ENCODE measurements at regions not wholly inside any gene's neighbourhood (a gene's known extent, or its start where the extent isn't known, plus 50 kb on each side); places are given as distances from the start of the nearest gene placed in this dataset.
A peak's percentile ranks its signal among the peaks of the same experiment; 100 is the strongest.

- ATAC-seq (peak; percentile 60), DNase-seq (ENCODE audit: low spot score) (peak; percentile 30)
Measured at GRCh38 chr4:107148904-107149303, 112.8 kb upstream of the DKK2 start.

More at GRCh38 chr4:107148904-107149303, 112.8 kb upstream of the DKK2 start:
- Histone ChIP-seq H4K20me1 (replicated peaks; ENCODE audit: insufficient read depth) (no peaks in the 10 kb centered on the region), H3K4me2 (no peak overlapping the region), H3K27ac (ENCODE audit: low read depth) (no peak overlapping the region), H3K36me3 (ENCODE audit: insufficient read depth) (no peaks in the 10 kb centered on the region), H3K4me3 (no peak overlapping the region), H3F3A (replicated peaks; ENCODE audit: low read depth) (no peaks in the 10 kb centered on the region), H3K4me1 (ENCODE audit: insufficient read depth) (peaks cover 14% of the 10 kb centered on the region; the same call in 1 of the 2 replicates), H3K27me3 (ENCODE audit: insufficient read depth) (no peaks in the 10 kb centered on the region), H3K9me2 (ENCODE audit: insufficient read depth) (no peaks in the 10 kb centered on the region), H3K79me2 (replicated peaks; ENCODE audit: insufficient read depth) (no peaks in the 10 kb centered on the region), H2AFZ (peak overlapping the region; percentile 19; the same call in 1 of the 2 replicates)
- TF ChIP-seq EZH2 (IDR thresholded peaks at IDR 0.05; ENCODE audit: low read depth, unreplicated experiment) (no peak), EZH2phosphoT487 (IDR thresholded peaks at IDR 0.05; ENCODE audit: unreplicated experiment) (no peak), POLR2AphosphoS5 (IDR thresholded peaks at IDR 0.05; ENCODE audit: low read depth) (no peak), ZNF114 (CRISPR knock-in tag; IDR thresholded peaks at IDR 0.05) (no peak), STAT1 (IDR thresholded peaks at IDR 0.05; ENCODE audit: unreplicated experiment) (no peak), REST (IDR thresholded peaks at IDR 0.05; ENCODE audit: unreplicated experiment) (no peak), ZNF462 (CRISPR knock-in tag; IDR thresholded peaks at IDR 0.05) (no peak)
- no peak overlapping the region for H3K4me3 Mint-ChIP-seq
- peak overlapping the region; percentile 68; the same call in 1 of the 2 replicates for H3K27ac Mint-ChIP-seq
- no peaks in the 10 kb centered on the region; the same call in 2 of the 3 replicates for H3K36me3 Mint-ChIP-seq (ENCODE audit: low read depth)
- peaks cover 29% of the 10 kb centered on the region for H3K4me1 Mint-ChIP-seq
- H3K9me3 Mint-ChIP-seq, result no peaks in the 10 kb centered on the region
- peaks cover 3% of the 10 kb centered on the region for H3K27me3 Mint-ChIP-seq (ENCODE audit: insufficient read depth, low read depth, poor library complexity)

Data from GM23338 (cell line).